HEK293T (cell line): ENCODE measurements at regions not wholly inside any gene's neighbourhood (a gene's known extent, or its start where the extent isn't known, plus 50 kb on each side); places are given as distances from the start of the nearest gene placed in this dataset.

Source experiments
- ELF4 ChIP-seq: fragments of 450-650 bp; IDR thresholded peaks from 2 replicates; pipeline ENCODE4 v1.6.1; 2017; ENCODE audit warnings: antibody characterized with exemption
- FOXA1 ChIP-seq: fragments of 450-650 bp; IDR thresholded peaks from 2 replicates; pipeline ENCODE4 v1.6.1; 2016; ENCODE audit warnings: mild to moderate bottlenecking
- FOXK2 ChIP-seq: fragments of 450-650 bp; IDR thresholded peaks from 2 replicates; pipeline ENCODE4 v1.6.1; 2016; ENCODE audit warnings: mild to moderate bottlenecking
- FOXM1 ChIP-seq: fragments of 450-650 bp; IDR thresholded peaks from 2 replicates; pipeline ENCODE4 v1.6.1; 2017; ENCODE audit warnings: mild to moderate bottlenecking, borderline replicate concordance
- LEF1 ChIP-seq: fragments of 450-650 bp; IDR thresholded peaks from 2 replicates; pipeline ENCODE4 v1.6.1; 2017; ENCODE audit warnings: mild to moderate bottlenecking, borderline replicate concordance
- PKNOX1 ChIP-seq: fragments of 450-650 bp; IDR thresholded peaks from 2 replicates; pipeline ENCODE4 v1.6.1; 2016

GRCh38 chr11:64453466-64453865 lies 94.5 kb downstream of the RPS6KA4 start:
- TF ChIP-seq FOXM1 (no peak), LEF1 (no peak), PKNOX1 (no peak), FOXA1 (no peak), FOXK2 (no peak), ELF4 (no peak)
